ENCODE measurements at regions not wholly inside any gene's neighbourhood (a gene's known extent, or its start where the extent isn't known, plus 50 kb on each side); places are given as distances from the start of the nearest gene placed in this dataset.

- TF ChIP-seq, protein P1, sequence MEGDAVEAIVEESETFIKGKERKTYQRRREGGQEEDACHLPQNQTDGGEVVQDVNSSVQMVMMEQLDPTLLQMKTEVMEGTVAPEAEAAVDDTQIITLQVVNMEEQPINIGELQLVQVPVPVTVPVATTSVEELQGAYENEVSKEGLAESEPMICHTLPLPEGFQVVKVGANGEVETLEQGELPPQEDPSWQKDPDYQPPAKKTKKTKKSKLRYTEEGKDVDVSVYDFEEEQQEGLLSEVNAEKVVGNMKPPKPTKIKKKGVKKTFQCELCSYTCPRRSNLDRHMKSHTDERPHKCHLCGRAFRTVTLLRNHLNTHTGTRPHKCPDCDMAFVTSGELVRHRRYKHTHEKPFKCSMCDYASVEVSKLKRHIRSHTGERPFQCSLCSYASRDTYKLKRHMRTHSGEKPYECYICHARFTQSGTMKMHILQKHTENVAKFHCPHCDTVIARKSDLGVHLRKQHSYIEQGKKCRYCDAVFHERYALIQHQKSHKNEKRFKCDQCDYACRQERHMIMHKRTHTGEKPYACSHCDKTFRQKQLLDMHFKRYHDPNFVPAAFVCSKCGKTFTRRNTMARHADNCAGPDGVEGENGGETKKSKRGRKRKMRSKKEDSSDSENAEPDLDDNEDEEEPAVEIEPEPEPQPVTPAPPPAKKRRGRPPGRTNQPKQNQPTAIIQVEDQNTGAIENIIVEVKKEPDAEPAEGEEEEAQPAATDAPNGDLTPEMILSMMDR (conservative IDR thresholded peaks at IDR 0.05; ENCODE audit: low read depth in 2 of 2), result no peak
- TF ChIP-seq EZH2 (IDR thresholded peaks at IDR 0.05; ENCODE audit: low read depth, unreplicated experiment) (no peak), EZH2phosphoT487 (IDR thresholded peaks at IDR 0.05; ENCODE audit: unreplicated experiment) (no peak), REST (IDR thresholded peaks at IDR 0.05; ENCODE audit: unreplicated experiment) (no peak), NANOG (IDR thresholded peaks at IDR 0.05; ENCODE audit: borderline replicate concordance) (no peak), JUNB (IDR thresholded peaks at IDR 0.05; ENCODE audit: unreplicated experiment) (no peak), POLR2AphosphoS5 (IDR thresholded peaks at IDR 0.05; ENCODE audit: low read depth) (no peak), CREB1 (CRISPR knock-in tag; IDR thresholded peaks at IDR 0.05; ENCODE audit: low read depth) (no peak), ZNF114 (CRISPR knock-in tag; IDR thresholded peaks at IDR 0.05) (no peak), STAT1 (IDR thresholded peaks at IDR 0.05; ENCODE audit: unreplicated experiment) (no peak)
- TF ChIP-seq, protein P2, sequence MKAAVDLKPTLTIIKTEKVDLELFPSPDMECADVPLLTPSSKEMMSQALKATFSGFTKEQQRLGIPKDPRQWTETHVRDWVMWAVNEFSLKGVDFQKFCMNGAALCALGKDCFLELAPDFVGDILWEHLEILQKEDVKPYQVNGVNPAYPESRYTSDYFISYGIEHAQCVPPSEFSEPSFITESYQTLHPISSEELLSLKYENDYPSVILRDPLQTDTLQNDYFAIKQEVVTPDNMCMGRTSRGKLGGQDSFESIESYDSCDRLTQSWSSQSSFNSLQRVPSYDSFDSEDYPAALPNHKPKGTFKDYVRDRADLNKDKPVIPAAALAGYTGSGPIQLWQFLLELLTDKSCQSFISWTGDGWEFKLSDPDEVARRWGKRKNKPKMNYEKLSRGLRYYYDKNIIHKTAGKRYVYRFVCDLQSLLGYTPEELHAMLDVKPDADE (IDR thresholded peaks at IDR 0.05), result no peak
These were observed 668.0 kb downstream of the ETS1 start for GRCh38 chr11:127919206-127920000.

All from GM23338 (cell line).